Pons (tissue), 1 donor: ENCODE measurements at regions not wholly inside any gene's neighbourhood (a gene's known extent, or its start where the extent isn't known, plus 50 kb on each side); places are given as distances from the start of the nearest gene placed in this dataset.

ENCODE experiments used
- DNase-seq: peaks from one replicate; pipeline ENCODE4 v3.0.0-alpha.2; 2016; ENCODE audit warnings: low spot score

GRCh38 chr7:68663392-68663791 lies 934.9 kb upstream of the AUTS2 start:
- no peak for DNase-seq

- DNase-seq, result no peak
These were observed 927.2 kb upstream of the AUTS2 start for GRCh38 chr7:68671046-68671445.

GRCh38 chr7:68671671-68672070 lies 926.6 kb upstream of the AUTS2 start:
- DNase-seq, result no peak

DNA sequence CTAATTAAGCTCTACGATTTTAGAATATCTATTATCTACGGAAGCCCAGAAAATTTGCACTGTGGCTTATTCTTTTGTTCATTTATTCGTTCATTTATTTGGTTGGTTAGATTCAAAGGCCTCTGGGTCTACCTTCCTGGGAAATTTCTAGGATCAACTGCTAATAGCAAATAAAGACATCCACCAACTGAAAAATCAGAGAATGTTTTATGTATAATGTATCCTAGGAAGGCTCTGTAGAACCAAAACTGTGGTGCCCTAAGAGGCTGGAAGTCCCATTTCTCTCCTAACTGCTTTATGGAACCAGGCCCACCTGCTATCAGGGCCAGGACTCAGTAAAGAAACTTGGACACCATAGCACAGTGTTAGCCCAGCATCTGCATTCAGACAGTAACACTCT lies 923.4 kb upstream of the AUTS2 start:
- no peak for DNase-seq

DNA sequence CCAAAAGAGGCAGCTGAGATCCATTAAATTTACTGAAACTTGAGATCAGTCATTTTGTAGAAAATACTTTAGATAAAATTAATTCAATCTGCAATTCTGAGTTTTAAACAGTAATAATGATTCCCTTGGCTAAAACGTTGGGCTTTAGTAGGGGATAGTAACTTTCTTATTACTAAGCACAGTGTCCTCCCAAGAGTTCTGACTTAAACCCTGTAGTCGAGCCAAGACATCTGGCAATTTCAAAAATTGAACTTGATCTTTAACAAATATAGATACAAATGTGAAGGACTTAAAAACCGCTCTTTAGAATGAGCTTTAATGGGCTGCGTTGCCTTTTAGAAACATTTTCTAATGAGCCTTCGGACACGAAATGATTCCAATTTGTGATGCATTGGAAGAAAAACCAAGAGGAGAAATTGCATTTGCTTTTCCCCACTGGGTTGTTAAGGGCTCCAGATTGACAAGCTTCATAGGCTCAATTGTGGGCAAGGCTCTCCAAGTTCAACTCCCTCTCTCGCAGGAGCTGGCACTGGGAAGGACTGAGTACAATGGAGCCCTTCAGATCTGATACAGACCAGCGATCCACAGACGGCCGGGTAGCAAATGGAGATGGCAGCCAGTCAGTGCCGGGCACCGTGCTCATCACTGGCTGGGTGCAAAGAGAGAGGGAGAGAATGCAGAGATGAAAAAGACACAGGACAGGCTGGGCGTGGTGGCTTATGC lies 921.3 kb upstream of the AUTS2 start:
- peak; percentile 95 for DNase-seq

GRCh38 chr7:68678196-68678595 lies 920.1 kb upstream of the AUTS2 start:
- DNase-seq, result no peak

DNA sequence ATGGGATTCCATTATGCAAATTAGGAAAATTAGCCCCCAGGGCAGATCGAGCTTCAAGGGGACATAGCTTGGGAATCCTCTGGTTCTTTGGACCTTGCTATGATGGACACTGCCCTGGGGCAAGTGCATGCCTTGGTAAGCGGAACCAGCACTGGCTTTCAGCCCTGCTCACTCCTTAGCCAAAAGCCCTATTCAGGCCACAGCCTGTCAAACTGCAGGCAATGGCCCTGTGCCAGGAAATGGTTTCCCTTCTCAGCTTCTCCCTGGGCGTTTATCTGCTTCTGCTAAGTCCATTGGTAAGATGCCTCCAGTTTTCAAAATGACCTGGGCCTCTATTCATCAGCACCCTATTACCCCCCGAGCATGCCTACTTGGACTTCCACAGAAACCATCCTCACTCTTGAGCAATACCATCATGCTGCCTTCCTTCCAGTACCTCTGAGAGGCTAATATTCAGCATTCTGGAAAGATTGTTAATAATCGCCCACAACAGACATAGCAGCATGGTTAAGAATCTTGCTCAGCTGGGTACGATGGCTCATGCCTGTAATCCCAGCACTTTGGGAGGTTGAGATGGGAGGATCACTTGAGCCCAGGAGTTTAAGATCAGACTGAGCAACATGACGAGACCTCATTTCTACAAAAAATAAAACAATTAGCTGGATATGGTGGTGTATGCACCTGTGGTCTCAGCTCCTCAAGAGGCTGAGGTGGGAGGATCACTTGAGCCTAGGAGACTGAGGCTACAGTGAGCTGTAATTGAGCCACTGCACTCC lies 918.6 kb upstream of the AUTS2 start:
- DNase-seq, result peak; percentile 8

- no peak for DNase-seq
These were observed 917.9 kb upstream of the AUTS2 start for GRCh38 chr7:68680235-68680872.

DNA sequence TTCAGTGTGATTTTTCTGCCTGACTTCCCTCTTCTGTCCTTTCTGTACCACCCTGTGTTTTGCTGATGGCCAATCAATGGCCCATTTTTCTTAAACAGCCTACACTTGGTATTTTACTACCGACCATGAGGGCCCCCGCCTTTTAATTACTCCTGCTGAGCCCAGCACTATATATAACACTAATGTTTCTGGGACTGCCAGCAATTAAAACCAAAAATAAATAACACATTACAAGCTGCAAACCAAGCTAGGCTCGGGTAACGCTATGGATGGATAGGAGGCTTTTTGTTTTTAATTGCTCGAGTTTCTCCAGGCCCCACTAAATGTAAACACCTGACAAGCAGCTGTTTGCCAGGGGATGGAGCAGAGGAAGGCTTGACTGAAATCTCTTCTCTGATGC lies 915.4 kb upstream of the AUTS2 start:
- no peak for DNase-seq

DNA sequence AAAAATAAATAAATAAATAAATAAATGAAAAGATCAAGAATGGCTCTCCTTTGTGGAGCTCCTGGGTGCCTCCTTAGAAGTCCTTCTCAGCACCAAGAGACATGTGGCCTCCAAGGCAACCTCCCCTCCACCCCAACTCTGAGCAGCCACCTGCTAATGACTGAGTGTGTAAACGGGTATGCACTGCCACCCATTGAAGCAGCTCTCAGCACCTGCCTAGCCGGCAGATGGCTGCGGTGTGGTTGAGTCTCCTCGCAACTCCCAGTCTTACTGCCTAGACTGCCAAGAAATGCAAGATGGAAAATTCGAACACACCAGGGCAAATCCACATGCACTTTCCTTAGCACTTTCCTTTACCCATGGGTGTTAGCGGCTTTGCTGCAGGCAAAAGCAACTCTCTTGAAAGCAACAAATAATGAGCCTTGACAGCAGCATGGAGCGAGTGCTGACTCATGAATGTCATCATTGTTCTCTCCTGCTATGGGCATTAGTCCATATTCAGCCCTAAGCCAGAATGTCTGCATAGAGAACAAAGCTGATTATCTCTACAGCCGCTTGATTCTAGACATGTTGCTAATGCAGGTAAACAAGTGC lies 913.9 kb upstream of the AUTS2 start:
- peak; percentile 96 for DNase-seq

DNA sequence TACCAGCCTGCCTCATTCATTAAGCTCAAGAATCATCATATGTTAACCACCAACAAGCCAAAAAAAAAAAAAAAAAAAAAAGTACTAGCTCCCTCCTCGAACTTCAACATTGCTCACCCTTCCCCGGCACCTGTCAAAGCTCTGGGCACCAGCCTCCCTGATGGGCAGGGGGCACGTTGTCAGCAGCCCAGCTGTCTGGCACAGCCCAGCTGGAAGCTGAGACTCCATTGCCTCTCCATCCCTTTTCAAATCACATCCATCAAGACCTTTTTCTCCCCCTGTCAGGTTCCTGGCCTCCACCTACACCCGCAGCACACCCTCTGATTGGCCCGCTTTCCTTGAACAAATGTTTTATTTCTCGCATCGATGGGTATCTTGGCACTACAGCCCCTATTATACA lies 913.3 kb upstream of the AUTS2 start:
- peak; percentile 4 for DNase-seq

DNA sequence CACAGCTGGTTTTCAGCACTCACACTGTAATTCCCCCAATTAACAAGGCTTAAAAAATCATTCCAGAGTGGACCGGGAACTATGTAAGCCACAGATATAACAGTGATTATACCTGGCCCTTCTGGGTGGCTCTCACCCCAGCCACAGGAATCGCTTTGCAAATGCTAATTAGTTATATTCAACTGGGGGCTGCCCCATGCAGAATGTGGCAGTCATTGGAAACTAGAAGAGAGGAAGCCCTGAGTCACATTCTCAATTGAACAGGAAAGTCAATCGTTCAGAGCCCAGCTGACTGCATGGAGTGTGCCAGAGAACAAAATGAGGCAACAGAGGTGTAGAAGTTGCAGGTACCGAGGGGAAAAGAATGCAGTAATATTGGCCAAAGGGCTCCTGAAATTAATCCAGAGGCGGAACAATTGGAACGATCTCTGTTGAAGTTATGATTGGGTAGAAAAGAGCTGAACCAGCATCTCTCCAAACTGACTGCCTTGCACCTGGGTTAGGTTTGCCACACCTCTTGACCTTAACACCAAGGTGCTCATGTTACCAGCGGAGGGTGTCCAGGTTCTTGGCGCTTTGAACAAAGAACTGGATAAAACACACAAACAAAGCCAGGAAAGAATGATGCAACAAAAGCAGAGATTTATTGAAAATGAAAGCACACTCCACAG lies 909.7 kb upstream of the AUTS2 start:
- no peak for DNase-seq

DNA sequence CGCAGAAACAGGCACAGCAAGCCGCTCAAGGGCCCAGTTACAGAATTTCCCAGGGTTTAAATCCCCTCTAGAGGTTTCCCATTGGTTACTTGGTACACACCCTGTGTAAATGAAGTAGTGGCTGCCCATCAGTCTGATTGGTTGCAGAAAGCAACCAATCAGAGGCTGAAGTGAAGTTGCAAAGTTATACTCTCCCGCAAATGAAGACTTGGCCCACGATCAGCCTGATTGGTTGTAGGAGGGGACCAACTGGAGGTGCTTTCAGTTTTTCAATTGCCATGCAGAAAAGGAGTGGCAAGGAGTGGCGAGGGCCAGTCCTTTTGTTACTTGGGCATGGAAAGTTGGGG lies 909.2 kb upstream of the AUTS2 start:
- DNase-seq, result no peak

DNA sequence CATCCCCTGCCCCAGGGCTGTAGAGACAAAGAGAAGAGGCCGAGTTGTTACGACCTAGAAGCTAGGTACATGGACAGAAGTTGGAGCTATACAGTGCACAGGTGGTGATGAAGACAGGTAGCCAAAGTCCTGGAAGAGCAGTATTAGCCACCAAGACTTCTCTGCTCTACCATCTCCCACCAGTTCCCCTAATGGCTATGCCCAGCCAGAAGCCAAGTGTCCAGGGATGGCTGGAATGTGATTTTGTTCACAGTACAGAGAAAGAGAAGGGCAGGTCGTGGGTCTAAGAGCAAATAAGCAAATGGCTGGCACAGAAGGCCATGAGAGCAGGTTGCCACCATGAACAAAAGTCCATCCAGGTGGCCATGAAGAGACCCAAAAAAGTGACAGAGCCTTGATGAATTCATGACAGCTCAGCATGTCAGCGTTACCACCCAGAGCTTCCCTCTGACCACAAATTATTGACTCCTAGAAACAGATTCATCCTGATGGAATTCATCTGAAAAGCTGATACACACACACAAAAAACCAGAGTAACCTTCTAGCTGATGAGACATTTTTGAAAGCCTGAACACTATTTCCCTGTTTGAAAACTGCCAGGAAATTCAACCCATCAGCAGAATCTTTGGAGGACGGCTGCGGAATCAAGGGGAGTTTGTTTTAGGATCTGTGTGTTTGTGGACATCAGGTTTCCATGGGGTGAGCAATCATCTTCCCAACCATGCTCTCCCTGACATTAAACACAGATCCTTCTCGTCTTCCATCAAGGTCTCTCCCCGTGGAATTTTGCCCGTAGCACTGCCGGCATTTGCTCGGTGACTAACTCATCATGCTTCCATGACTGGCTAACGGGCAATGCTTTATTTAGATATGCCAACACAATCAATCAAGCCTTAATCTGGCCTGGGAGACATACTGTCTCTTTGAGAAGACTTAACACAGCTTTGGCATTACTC lies 906.7 kb upstream of the AUTS2 start:
- DNase-seq, result no peak

DNA sequence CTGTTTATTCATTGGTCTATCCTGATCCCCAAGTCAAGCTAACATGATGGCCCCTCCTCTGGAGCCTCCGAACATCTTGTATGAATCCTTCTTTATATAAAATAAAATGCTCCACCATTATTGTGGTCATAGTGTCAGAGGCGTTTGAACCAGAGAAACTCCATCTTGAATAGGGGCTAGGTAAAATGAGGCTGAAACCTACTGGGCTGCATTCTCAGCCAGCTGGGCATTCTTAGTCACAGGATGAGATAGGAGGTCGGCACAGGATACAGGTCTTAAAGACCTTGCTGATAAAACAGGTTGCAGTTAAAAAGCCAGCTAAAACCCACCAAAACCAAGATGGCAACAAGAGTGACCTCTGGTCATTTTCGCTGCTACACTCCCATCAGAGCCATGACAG lies 905.8 kb upstream of the AUTS2 start:
- no peak for DNase-seq

DNA sequence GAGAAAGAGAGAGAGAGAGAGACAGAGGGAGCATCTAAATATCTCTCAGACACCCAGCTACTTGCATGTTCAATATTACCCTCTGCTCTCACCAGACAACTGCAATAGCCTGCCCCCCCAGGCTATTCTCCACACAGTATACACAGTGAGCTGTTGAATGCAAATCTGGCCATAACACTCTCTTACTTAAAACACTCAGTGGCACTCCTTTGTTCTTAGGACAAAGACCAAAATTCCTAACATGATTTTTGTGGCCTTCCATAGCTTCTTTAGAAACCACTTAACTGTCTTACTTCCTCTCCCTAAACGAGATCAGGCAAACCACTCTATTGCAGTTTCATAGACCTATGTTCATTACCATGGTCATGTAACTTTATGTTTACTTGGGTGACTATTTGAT lies 903.6 kb upstream of the AUTS2 start:
- no peak for DNase-seq

DNA sequence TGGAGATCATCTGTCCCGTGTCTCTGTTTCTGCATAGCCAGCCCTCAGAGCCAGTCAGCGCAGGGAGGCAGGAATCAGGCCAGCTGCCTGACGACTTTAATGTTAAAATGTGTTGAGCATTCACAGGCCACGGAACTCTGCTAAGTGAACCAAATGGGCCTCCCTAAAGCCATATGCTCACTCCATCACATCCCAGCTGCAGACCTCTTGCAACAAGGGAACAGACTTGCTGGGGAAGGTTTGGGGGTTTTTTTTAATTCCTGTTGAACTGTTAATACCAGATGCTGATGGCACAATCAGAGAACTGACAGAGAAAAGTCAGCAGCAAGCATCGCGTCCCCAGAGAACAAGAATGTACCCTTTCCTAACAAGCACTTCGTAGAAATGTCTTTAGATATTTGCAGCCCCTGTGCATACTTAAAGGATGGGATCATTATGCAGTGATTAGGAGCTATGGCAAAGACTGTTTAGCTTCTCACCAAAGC lies 900.4 kb upstream of the AUTS2 start:
- no peak for DNase-seq

- no peak for DNase-seq
These were observed 899.1 kb upstream of the AUTS2 start for GRCh38 chr7:68699090-68699711.

GRCh38 chr7:68700414-68700813 lies 897.9 kb upstream of the AUTS2 start:
- DNase-seq, result no peak

GRCh38 chr7:68706291-68706690 lies 892.0 kb upstream of the AUTS2 start:
- no peak for DNase-seq

DNA sequence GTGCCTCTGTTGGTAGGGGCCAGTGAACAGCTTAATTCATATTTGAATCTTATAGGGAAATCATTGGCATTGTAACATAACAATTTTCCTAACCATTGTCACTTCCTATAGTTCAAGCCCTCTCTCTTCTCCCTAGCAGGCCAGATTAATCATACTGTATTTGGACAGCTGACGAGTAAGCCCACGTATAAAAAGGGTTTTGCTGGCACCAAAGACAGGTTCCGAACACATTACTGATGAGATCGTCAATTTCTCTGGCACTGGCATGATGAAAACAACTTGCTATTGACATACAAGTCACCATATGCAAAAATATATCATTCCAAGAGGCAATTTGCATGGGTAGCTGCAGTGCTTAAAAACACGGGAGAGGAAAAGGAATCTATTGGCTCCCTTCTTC lies 891.1 kb upstream of the AUTS2 start:
- DNase-seq, result no peak
